ENCODE measurements at regions not wholly inside any gene's neighbourhood (a gene's known extent, or its start where the extent isn't known, plus 50 kb on each side); places are given as distances from the start of the nearest gene placed in this dataset.
A peak's percentile ranks its signal among the peaks of the same experiment; 100 is the strongest.

- DNase-seq (ENCODE audit: low spot score), result no peak
These were observed 128.3 kb upstream of the TRIM2 start for GRCh38 chr4:153075836-153076518.

GRCh38 chr4:153076861-153077260 lies 127.4 kb upstream of the TRIM2 start:
- no peak for DNase-seq (ENCODE audit: low spot score)

DNA sequence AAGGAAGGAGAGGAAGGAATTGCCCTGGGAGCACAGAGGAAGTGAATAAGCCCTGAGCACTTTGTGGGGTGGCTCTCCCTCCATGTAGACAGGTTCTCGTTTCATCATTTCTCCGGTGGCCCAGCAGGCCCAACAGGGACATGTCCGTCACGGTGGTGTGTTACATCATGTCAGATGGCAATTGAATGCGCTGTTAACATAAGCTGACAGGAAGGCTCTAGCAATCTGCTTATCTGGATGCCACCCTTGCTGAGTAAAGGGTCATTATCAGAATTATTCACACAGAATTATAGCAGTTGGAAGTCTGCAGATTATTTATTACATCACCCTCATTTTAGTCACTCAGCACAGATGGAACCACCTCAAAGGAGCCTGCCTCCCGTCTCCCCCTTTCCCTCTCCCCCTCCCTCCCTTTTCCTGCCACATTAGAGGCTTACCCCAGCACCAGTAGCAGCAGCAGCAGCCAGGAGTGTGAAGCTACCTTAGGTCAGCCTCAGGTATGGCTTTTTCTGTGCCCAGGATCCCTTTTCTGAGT lies 124.3 kb upstream of the TRIM2 start:
- DNase-seq (ENCODE audit: low spot score), result no peak

DNA sequence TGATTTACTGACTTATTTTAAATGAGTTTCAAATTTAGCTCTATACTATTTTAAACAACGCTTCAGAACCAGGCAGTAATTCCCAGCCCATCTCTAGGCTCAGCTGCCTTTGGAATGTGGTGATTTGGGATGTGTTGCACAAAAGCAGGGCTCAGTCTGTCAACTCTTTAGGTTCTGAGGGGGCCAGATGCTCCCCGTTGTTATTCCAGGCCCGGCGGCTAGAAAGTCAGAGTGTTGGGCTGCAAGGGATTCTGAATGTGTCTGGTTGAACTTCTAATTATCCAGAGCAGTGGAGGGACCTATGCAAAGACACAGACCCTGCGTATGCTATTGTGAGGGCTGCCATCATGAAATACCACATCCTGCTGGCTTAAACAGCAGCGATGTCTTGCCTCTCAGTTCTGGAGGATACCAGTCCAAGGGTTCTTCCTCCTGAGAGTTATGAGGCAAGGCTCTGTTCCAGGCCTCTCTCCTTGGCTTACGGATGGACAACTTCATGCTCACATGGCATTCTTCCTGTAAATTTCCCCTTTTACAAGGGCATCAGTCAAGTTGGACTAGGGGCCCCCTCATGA lies 123.2 kb upstream of the TRIM2 start:
- no peak for DNase-seq (ENCODE audit: low spot score)

- DNase-seq (ENCODE audit: low spot score), result no peak
These were observed 122.5 kb upstream of the TRIM2 start for GRCh38 chr4:153081693-153082092.

DNA sequence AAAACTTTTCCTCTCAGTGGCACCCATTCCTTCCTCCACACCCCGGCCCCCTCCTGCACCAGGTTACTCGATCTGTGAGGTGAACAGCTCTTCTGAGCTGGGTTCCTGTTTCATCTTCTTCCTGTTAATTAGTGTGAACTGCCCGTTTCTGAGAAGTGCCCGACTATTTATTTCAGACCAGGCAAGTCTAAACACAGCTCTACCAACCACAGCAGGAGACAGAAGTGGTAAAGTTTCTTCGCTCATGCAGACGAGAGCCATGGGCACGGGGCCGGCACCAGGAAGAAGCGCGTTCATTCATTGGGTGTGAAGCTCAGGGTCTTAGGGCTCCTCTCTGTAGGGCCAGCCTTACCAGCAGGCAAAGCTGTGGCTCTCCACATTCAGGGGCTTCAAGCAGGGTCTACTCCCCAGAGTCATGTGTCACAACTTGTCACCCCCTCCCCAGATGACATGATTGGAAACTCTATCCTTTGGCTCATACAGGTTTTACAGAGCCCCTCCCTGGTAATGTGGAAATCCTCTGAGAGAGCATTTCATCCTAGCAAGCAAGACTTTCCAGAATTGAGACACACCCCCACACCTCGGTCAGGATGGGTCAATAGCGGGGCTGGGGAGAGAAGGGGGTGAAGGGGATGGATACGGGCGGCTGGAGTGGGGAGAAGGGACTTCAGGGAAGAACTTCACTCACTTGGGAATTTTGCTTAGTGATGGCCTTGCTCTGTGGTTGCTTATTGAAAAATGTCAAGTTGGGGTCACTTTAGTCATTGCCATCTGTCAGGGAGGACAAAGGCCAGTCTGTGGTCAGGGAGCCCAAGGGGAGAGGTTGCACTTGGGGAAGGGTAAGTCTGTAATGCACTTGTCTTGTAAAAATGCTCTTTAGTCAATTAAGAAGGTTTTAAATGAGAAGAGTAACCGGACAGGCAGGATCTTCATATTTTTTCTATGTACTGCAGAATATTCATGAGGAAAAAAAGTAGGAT lies 121.6 kb upstream of the TRIM2 start:
- DNase-seq (ENCODE audit: low spot score), result no peak

DNA sequence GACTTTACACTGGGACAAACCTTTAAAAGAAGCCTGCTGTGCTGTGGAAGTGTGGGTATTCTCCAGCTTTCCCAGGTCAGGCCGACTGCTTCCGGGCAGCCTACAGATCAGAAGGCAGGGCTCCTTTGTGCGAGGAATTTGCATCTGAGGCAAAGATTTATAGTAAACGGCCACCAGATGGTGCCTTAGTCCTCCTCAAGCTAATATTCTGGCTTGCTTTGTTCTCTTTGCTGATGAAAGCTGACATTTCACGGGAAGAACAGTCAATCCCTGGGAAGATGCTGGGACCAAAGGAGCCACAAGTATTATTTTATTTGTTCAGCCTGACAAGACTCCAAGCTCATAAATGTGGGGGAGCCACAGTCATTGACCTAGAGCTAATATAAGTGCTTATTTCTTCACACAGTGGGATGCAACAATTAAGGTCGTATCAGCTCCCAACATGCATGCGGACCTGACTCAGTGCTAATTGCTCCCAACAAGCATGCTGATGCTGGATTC lies 120.7 kb upstream of the TRIM2 start:
- peak; percentile 91 for DNase-seq (ENCODE audit: low spot score)

- DNase-seq (ENCODE audit: low spot score), result no peak
These were observed 119.8 kb upstream of the TRIM2 start for GRCh38 chr4:153084224-153084979.

DNA sequence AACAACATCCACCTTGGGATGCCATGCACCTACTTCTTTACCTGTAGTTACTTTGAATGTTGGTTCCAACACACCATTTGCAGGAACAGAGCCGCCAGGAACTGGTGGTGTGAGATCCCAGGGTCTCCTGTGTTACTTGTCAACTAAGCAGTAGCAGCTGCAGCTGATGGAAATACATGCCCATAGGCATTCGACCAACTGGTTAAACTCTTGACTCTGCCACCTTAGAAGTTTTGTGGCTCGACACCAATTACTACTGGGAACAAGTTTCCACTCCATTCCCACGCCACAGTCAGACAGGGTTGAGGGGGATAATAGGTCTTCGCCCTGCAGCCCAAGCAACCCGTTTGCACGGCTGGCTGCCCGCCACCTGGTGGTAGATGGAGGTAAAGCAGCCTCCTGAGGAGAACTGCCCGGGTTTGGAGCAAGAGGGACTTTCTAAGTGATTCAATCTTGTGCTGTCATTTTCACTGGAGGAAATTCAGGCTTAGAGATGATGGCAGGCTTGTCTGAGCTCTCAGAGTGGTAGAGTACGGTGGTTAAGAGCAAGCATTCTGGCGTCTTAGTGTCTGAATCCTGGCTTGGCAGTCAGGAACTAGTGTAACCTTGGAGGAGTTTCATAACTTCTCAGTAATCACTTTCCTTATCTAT lies 119.1 kb upstream of the TRIM2 start:
- DNase-seq (ENCODE audit: low spot score), result peak; percentile 85

DNA sequence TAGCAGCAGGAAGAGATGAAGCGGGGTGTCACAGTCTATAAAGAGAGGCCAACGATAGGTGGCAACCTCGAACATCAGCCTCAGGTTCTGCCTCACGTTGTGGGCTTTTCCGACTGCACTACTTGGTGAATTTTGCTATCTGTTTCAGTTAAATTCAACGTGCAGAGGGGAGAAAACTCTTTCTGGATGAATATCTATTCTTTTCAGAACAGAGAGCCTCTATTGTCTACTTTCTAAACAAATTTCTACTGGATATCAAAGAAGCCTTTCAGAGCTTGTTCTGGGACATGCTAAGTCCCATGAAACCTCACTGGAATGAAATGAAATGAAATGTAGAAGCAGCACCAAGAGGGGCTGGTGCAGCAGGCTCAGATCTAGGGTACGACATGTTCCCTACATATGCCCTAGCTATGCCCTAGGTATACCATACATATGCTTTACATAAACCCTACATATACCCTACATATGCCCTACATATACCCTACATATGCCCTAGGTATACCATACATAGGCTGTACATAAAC lies 116.5 kb upstream of the TRIM2 start:
- DNase-seq (ENCODE audit: low spot score), result no peak

DNA sequence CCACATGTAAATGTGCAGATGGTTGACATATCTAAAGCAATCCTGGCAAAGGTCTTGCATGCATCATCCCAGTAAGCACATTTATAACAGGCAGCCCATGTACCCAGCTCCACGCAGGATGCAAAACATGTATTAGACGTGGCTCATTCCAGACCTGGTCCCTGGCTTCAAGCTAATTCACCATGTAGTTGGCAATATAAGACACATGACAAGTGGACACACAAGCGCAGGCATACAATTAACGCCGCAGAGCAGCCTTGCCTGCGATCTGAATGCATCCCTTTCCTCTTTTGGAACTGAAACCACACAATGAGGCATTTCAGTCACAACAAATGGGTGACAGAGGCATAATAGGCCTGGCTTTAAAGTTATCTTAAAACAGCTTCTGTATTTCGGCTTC lies 114.5 kb upstream of the TRIM2 start:
- DNase-seq (ENCODE audit: low spot score), result no peak

GRCh38 chr4:153090181-153090580 lies 114.1 kb upstream of the TRIM2 start:
- no peak for DNase-seq (ENCODE audit: low spot score)

GRCh38 chr4:153090670-153091385 lies 113.4 kb upstream of the TRIM2 start:
- no peak for DNase-seq (ENCODE audit: low spot score)

DNA sequence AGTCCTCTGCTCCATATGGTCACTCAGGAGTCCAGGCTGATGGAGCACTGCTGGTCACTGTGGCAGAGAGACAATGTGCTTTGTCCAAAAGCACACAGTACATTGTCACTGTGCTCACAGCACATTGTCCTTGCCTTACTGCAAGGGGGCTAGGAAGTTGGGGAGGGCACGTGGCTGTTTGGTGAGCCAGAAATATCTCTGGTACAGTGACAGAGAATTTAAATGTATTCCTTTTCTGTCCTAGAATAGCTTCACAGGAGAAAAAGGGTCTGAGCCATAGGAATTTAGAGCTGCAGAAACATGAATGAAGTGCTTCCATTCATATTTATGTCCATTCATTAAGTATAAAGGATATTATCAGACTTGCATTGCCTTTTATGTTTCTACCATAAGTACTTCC lies 110.8 kb upstream of the TRIM2 start:
- DNase-seq (ENCODE audit: low spot score), result no peak

GRCh38 chr4:153093802-153094201 lies 110.4 kb upstream of the TRIM2 start:
- DNase-seq (ENCODE audit: low spot score), result no peak

DNA sequence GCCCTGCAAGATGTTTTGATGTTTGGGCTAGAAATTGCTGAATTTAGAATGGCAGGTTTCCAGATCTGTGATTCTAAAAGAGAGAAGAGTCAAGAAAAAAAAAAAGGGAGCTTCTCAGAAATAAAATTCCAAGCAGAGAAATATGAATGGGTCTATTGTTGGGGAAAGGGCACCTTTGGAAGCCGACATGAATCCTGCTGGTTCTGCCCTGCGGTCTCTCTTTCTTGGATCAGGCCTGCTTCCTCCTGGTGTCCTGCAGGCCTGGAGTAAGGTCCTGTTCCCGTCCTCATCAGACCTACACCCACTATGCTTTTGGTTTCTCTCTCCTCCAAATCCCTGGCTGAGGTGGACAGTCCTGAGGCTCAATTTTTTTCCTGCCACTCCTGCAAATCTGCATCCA lies 109.8 kb upstream of the TRIM2 start:
- DNase-seq (ENCODE audit: low spot score), result no peak

GRCh38 chr4:153095448-153096204 lies 108.6 kb upstream of the TRIM2 start:
- DNase-seq (ENCODE audit: low spot score), result no peak

GRCh38 chr4:153096344-153096743 lies 107.9 kb upstream of the TRIM2 start:
- no peak for DNase-seq (ENCODE audit: low spot score)

- DNase-seq (ENCODE audit: low spot score), result no peak
These were observed 105.8 kb upstream of the TRIM2 start for GRCh38 chr4:153098427-153098826.
